WTC11 (cell line): ENCODE measurements at regions not wholly inside any gene's neighbourhood (a gene's known extent, or its start where the extent isn't known, plus 50 kb on each side); places are given as distances from the start of the nearest gene placed in this dataset.
A peak's percentile ranks its signal among the peaks of the same experiment; 100 is the strongest.

Experiments
- ATAC-seq: fragments of 200-7000 bp; cut with Tn5 transposase; 2 replicates; pipeline ENCODE4 v1.10.0; 2021; ENCODE audit warnings: mild to moderate bottlenecking, moderate library complexity
- CTCF ChIA-PET: fragments of 300-600 bp; sonication (Branson Sonifier 250); formaldehyde crosslinking; loops from one replicate; lab custom pipeline; 2021; ENCODE audit warnings: antibody characterized with exemption; lab: Charles Lee
- POLR2A ChIA-PET: fragments of 350-600 bp; sonication (Branson Sonifier 250); formaldehyde crosslinking; loops from one replicate; lab custom pipeline; 2021; ENCODE audit warnings: antibody characterized with exemption; lab: Charles Lee
- DNase-seq: peaks from one replicate; pipeline ENCODE4 v3.0.0; 2021; ENCODE audit warnings: low spot score
- H3K27ac Mint-ChIP-seq: 2 replicates; pipeline ENCODE4 v1.8.0; 2021; ENCODE audit warnings: mixed read lengths
- H3K27me3 Mint-ChIP-seq: 2 replicates; pipeline ENCODE4 v1.8.0; 2021; ENCODE audit warnings: low read depth, mild to moderate bottlenecking, moderate library complexity, mixed read lengths
- H3K36me3 Mint-ChIP-seq: 2 replicates; pipeline ENCODE4 v1.8.0; 2021; ENCODE audit warnings: mixed read lengths
- H3K4me1 Mint-ChIP-seq: 2 replicates; pipeline ENCODE4 v1.8.0; 2022; ENCODE audit warnings: mixed read lengths
- H3K4me3 Mint-ChIP-seq: 2 replicates; pipeline ENCODE4 v1.8.0; 2021; ENCODE audit warnings: mild to moderate bottlenecking, moderate library complexity, mixed read lengths
- H3K9me3 Mint-ChIP-seq: 2 replicates; pipeline ENCODE4 v1.8.0; 2021; ENCODE audit warnings: mixed read lengths
- CREM ChIP-seq: sonication (generic); formaldehyde crosslinking; IDR thresholded peaks from 2 replicates; pipeline ENCODE4 v1.8.1; 2022; ENCODE audit warnings: mild to moderate bottlenecking, missing genetic modification reagents, moderate library complexity
- CTCF ChIP-seq: fragments of 200-600 bp; IDR thresholded peaks from 2 replicates; pipeline ENCODE4 v1.8.0; 2022; ENCODE audit warnings: antibody characterized with exemption
- ESRRA ChIP-seq: sonication (generic); formaldehyde crosslinking; IDR thresholded peaks from 2 replicates; pipeline ENCODE4 v1.8.1; 2022; ENCODE audit warnings: mild to moderate bottlenecking, missing genetic modification reagents, borderline replicate concordance
- ETV6 ChIP-seq: sonication (generic); formaldehyde crosslinking; IDR thresholded peaks from 2 replicates; pipeline ENCODE4 v1.8.1; 2022; ENCODE audit warnings: mild to moderate bottlenecking, missing genetic modification reagents
- HMGXB4 ChIP-seq: sonication (generic); formaldehyde crosslinking; IDR thresholded peaks from 2 replicates; pipeline ENCODE4 v1.8.1; 2023; ENCODE audit warnings: mild to moderate bottlenecking, moderate library complexity, missing genetic modification reagents
- IRF2 ChIP-seq: sonication (generic); formaldehyde crosslinking; IDR thresholded peaks from 2 replicates; pipeline ENCODE4 v1.8.0; 2022; ENCODE audit warnings: low read depth, missing genetic modification reagents, borderline replicate concordance
- KAT7 ChIP-seq: sonication (generic); formaldehyde crosslinking; IDR thresholded peaks from 2 replicates; pipeline ENCODE4 v1.8.1; 2023; ENCODE audit warnings: missing genetic modification reagents, mild to moderate bottlenecking, borderline replicate concordance
- MYBL2 ChIP-seq: sonication (generic); formaldehyde crosslinking; IDR thresholded peaks from 2 replicates; pipeline ENCODE4 v1.8.1; 2023; ENCODE audit warnings: mild to moderate bottlenecking, moderate library complexity, missing genetic modification reagents
- NFATC4 ChIP-seq: fragments of 250-450 bp; sonication (Bioruptor Pico); IDR thresholded peaks from 2 replicates; pipeline ENCODE4 v1.9.0; 2021; ENCODE audit warnings: mild to moderate bottlenecking
- PRRX2 ChIP-seq: fragments of 250-450 bp; sonication (Bioruptor Pico); IDR thresholded peaks from 2 replicates; pipeline ENCODE4 v1.8.0; 2021; ENCODE audit warnings: mild to moderate bottlenecking
- TEAD4 ChIP-seq: sonication (generic); formaldehyde crosslinking; IDR thresholded peaks from 2 replicates; pipeline ENCODE4 v1.8.0; 2022; ENCODE audit warnings: mild to moderate bottlenecking, missing genetic modification reagents
- ZNF416 ChIP-seq: fragments of 250-450 bp; sonication (Bioruptor Pico); IDR thresholded peaks from 2 replicates; pipeline ENCODE4 v1.9.0; 2021; ENCODE audit warnings: mild to moderate bottlenecking, inconsistent platforms
- ZNF423 ChIP-seq: fragments of 250-450 bp; sonication (Bioruptor Pico); IDR thresholded peaks from 2 replicates; pipeline ENCODE4 v2.1.2; 2022; ENCODE audit warnings: mild to moderate bottlenecking, moderate library complexity
- ZNF532 ChIP-seq: fragments of 250-450 bp; sonication (Bioruptor Pico); IDR thresholded peaks from 2 replicates; pipeline ENCODE4 v1.9.0; 2021; ENCODE audit warnings: mild to moderate bottlenecking, borderline replicate concordance
- ZNF671 ChIP-seq: fragments of 250-450 bp; sonication (Bioruptor Pico); IDR thresholded peaks from 2 replicates; pipeline ENCODE4 v1.8.0; 2021; ENCODE audit warnings: mild to moderate bottlenecking
- TF ChIP-seq, protein P1 (sequence below): sonication (generic); formaldehyde crosslinking; IDR thresholded peaks from 2 replicates; pipeline ENCODE4 v1.8.0; 2022; ENCODE audit warnings: mild to moderate bottlenecking, missing genetic modification reagents
- TF ChIP-seq, protein P2 (sequence below): fragments of 250-450 bp; sonication (Bioruptor Pico); IDR thresholded peaks from 2 replicates; pipeline ENCODE4 v1.9.0; 2021; ENCODE audit warnings: mild to moderate bottlenecking
- TF ChIP-seq, protein P3 (sequence below): sonication (generic); formaldehyde crosslinking; IDR thresholded peaks from 2 replicates; pipeline ENCODE4 v1.8.1; 2022; ENCODE audit warnings: mild to moderate bottlenecking, moderate library complexity, missing genetic modification reagents

DNA sequence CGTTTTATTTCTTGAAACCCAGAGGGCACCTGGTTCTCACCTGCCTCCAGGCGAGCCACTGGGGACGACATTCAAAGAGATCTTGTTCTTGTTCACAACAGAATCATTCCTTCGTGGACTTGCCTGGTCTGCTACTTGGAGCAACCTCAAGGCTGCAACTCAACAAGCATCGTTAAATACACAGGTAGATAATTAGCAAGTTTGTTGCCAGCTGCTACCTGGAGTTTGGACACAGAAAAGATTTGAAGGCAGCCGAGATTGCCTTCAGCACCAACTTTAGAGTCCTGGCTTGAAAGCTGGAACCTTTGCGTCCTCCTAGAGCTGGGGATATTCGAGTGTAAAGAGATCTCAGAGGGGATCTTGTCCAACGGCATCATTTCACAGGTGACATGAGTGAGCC is 89.6 kb upstream of the C7orf33 start:
- ATAC-seq = no peak
- Mint-ChIP-seq H3K36me3 (no peaks in the 10 kb centered on the region), H3K4me3 (peak overlapping the region; percentile 30; the same call in 1 of the 2 replicates), H3K27me3 (no peaks in the 10 kb centered on the region), H3K9me3 (no peaks in the 10 kb centered on the region), H3K27ac (no peak overlapping the region), H3K4me1 (peaks cover 36% of the 10 kb centered on the region)
- no peak for TF ChIP-seq ZNF532 (CRISPR knock-in tag)
- no peak for TF ChIP-seq ETV6 (CRISPR knock-in tag)
- no peak for TF ChIP-seq MYBL2 (CRISPR knock-in tag)
- TF ChIP-seq, protein P1, sequence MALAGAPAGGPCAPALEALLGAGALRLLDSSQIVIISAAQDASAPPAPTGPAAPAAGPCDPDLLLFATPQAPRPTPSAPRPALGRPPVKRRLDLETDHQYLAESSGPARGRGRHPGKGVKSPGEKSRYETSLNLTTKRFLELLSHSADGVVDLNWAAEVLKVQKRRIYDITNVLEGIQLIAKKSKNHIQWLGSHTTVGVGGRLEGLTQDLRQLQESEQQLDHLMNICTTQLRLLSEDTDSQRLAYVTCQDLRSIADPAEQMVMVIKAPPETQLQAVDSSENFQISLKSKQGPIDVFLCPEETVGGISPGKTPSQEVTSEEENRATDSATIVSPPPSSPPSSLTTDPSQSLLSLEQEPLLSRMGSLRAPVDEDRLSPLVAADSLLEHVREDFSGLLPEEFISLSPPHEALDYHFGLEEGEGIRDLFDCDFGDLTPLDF (CRISPR knock-in tag) = no peak
- TF ChIP-seq, protein P2, sequence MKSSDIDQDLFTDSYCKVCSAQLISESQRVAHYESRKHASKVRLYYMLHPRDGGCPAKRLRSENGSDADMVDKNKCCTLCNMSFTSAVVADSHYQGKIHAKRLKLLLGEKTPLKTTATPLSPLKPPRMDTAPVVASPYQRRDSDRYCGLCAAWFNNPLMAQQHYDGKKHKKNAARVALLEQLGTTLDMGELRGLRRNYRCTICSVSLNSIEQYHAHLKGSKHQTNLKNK (CRISPR knock-in tag) = no peak
- no peak for TF ChIP-seq ZNF416 (CRISPR knock-in tag)
- TF ChIP-seq PRRX2 (CRISPR knock-in tag) = no peak
- no peak for TF ChIP-seq KAT7 (CRISPR knock-in tag)
- TF ChIP-seq IRF2 (CRISPR knock-in tag) = no peak
- no peak for TF ChIP-seq CREM (CRISPR knock-in tag)
- no peak for TF ChIP-seq ZNF671 (CRISPR knock-in tag)
- no peak for TF ChIP-seq ZNF423 (CRISPR knock-in tag)
- TF ChIP-seq HMGXB4 = no peak
- TF ChIP-seq NFATC4 (CRISPR knock-in tag) = no peak
- TF ChIP-seq ESRRA (CRISPR knock-in tag) = no peak
- POLR2A ChIA-PET = no interaction called here
- CTCF ChIA-PET = interaction anchor here (1.2 to 2.8 kb wide), 3 partner anchors 11 to 236 kb away, joined by 3 to 12 read pairs (median 3); no protein-coding TSS in a partner anchor
- no peak for DNase-seq

DNA sequence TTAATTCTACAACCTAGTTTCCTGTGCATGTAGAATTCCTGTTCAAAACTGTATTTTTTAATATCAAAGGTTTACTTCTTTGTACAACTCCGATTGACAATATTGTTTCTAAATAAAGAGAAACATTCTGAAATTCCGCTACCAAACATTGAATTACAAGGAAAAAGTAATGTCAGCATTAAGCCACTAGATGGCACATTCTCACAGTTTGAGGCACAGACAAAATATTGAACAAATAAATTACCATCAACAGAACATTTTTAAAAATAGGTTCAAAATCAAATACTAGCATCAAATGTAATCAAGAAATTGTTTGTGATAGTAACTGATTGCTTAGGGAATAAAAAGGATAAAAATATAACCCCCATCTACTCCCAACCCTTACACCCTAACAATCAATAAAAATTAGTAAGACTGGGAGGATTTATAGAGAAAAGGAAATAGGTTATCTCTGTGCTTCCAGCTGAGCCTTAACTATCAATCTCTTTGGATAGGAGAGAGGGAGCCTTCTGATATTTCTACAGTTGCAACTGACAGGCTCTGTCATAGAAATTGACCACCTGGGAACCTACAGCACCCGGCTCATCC is 86.6 kb upstream of the C7orf33 start:
- TF ChIP-seq, protein P3, sequence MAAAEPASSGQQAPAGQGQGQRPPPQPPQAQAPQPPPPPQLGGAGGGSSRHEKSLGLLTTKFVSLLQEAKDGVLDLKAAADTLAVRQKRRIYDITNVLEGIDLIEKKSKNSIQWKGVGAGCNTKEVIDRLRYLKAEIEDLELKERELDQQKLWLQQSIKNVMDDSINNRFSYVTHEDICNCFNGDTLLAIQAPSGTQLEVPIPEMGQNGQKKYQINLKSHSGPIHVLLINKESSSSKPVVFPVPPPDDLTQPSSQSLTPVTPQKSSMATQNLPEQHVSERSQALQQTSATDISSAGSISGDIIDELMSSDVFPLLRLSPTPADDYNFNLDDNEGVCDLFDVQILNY (CRISPR knock-in tag) = no peak
- TF ChIP-seq TEAD4 (CRISPR knock-in tag) (no peak), CTCF (peak; percentile 28)
- TF ChIP-seq, all 79 proteins: peak for 1
- DNase-seq (no peak), ATAC-seq (no peak)
- Mint-ChIP-seq H3K36me3 (no peaks in the 10 kb centered on the region), H3K4me3 (no peak overlapping the region), H3K27me3 (no peaks in the 10 kb centered on the region), H3K9me3 (no peaks in the 10 kb centered on the region), H3K4me1 (peaks cover 33% of the 10 kb centered on the region), H3K27ac (no peak overlapping the region)
- ChIA-PET CTCF (no interaction called here), POLR2A (no interaction called here)
